Prostate gland (tissue), 2 donors: ENCODE measurements at regions not wholly inside any gene's neighbourhood (a gene's known extent, or its start where the extent isn't known, plus 50 kb on each side); places are given as distances from the start of the nearest gene placed in this dataset.
"Not testable (repeated sequence)": the region's sequence is repeated elsewhere in the genome, so short reads cannot be mapped to it uniquely, and the experiment has no call there.

Source experiments
- CTCF ChIP-seq, 4 experiments: fragments of 200-600 bp in 2 of 4; fragments of 450-650 bp in 2 of 4; sonication (generic) in 2 of 4; IDR thresholded peaks; 1 replicate in 3 of 4; 2 replicates in 1 of 4; pipeline ENCODE4 v1.5.1; 2016 to 2019; ENCODE audit warnings: antibody characterized with exemption in 4 of 4, mild to moderate bottlenecking in 2 of 4, moderate library complexity in 2 of 4
- POLR2AphosphoS5 ChIP-seq: sonication (generic); formaldehyde crosslinking; IDR thresholded peaks from one replicate; pipeline ENCODE4 v1.6.1; 2017; ENCODE audit warnings: antibody characterized with exemption

GRCh38 chr2:91445705-91446104 is 2754.2 kb downstream of the RPIA start:
- TF ChIP-seq CTCF (IDR thresholded peaks at IDR 0.05); POLR2AphosphoS5: not testable (repeated sequence)
